ENCODE measurements at regions not wholly inside any gene's neighbourhood (a gene's known extent, or its start where the extent isn't known, plus 50 kb on each side); places are given as distances from the start of the nearest gene placed in this dataset.

DNA sequence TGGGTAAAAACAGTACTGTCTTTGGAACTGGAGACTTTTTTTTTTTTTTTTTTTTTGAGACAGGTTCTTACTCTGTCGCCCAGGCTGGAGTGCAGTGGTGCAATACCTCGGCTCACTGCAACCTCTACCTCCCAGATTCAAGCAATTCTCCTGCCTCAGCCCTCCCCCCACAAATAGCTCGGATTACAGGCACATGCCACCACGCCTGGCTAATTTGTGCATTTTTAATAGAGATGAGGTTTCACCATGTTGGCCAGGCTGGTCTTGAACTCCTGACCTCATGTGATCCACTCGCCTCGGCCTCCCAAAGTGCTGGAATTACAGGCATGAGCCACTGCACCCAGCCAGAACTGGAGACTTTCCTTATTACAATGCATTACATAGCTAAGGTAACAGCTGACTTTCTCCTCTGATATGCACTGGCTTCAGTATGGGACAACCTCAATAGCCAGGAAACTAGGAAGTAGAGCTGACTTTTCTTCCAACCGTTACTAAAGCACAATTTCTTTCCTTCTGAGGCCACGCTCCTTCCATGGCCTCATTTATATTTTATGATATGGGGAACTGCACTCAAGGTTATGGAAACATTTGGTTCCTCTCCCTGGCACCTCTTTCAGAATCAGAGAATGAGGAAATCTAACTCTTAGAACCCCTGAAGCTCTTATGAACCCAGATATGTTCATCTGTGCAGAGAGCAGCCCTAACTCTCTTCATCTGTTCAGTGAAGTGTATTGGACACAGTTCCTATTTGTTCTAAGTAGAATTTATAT is 53.5 kb upstream of the FAM9B start:
- no peak for DNase-seq

- DNase-seq, result no peak
These were observed 55.0 kb upstream of the FAM9B start for GRCh38 chrX:9088896-9089295.

- DNase-seq, result no peak
These were observed 56.8 kb upstream of the FAM9B start for GRCh38 chrX:9090766-9091165.

GRCh38 chrX:9091258-9091657 is 57.3 kb upstream of the FAM9B start:
- no peak for DNase-seq

DNA sequence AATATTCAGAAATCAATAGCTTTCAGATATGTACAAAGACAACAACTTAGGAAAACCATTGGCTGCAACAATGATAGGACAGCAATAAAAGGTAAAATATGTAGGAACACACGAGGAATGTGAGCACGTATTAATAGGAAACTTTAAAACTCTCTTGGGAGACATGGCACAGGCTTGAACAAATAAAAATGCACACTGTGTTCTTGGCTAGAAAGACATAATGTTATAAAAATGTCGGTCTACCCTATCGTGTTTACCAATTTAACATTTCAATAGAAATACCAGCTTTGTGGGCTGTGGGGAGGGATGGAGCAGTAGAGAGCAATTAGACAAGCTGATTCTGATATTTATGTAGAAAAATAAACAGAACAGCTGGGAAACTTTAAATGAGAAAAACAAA is 69.0 kb upstream of the FAM9B start:
- no peak for DNase-seq

GRCh38 chrX:9108054-9108453 is 74.1 kb upstream of the FAM9B start:
- no peak for DNase-seq

DNA sequence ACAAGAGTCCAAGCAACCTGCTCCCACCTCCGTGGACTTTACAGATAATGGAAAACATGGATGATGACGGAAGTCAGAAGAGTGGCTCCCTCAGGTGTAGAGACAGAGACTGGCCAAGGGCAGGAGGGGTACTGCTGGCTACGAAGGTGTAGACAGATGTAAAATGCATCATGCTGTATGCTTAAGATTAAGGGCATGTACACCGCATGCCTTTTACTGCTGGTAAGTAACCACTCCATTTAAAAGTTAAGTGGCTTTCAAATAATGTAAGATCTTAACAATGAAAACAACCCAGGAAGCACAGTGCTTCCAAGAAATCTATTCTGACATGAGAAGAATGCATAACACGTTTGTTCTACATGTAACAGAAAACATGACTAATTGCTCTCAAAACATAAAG is 76.9 kb upstream of the FAM9B start:
- DNase-seq, result no peak

GRCh38 chrX:9114245-9114644 is 80.3 kb upstream of the FAM9B start:
- DNase-seq, result no peak

GRCh38 chrX:9117851-9118250 is 83.9 kb upstream of the FAM9B start:
- DNase-seq, result no peak

- no peak for DNase-seq
These were observed 88.8 kb upstream of the FAM9B start for GRCh38 chrX:9122519-9123245.

- no peak for DNase-seq
These were observed 94.1 kb upstream of the FAM9B start for GRCh38 chrX:9127986-9128385.

DNA sequence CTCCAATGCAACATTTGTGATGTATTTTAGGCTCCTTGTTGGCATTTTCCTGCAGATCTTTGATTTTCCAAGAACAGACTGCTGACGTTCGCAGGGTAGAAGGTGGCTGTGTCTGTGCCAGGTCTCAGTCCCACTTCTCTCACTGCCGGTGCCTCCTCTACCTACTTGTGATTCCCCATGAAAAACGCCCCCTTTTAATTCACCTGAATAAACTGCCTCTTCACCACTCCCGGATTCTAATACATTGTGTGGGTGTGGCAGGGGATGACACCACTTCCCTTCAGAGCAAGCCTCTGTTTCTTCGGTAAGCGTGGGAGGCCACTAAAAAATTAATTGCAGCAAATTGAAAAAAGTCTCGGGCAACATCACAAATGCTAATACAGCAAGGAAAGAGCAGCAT is 96.1 kb upstream of the FAM9B start:
- no peak for DNase-seq

DNA sequence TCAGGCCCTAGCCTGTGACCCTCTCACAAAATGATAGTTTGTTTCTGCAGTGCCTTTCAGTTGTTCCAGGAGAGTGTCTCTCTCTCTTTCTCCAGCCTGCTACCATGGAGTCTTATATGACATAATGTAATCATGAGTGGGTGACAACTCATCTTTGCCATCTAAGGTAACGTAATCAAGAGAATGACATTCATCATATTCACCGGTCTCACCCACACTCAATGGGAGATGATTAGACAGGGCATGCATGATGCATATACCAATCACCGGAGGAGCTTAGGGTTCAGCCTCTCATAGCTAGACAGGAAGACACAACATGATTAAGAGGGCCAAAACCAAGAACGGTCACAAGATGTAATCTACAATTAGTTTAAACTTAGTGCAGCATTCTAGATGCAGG is 97.1 kb upstream of the FAM9B start:
- no peak for DNase-seq

- DNase-seq, result no peak
These were observed 98.2 kb upstream of the FAM9B start for GRCh38 chrX:9132036-9132638.

DNA sequence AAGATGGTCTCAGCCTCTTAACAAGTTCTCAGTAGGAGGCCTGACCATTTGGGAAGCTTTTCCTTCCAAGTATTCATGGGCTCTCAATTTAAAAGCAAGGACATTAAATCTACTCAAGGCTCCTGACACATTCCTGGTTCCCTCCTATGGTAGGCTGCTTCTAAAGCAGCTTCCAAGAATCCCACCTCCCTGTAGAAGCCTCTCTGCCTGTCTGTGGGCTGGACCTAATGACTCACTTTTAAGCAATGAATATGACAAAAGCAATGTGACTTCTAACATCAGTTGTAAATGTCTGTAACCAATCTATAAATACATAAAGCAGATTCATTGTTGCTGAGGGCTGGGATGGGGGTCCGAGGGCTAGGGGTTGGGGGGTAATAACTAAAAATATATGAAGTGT is 99.5 kb upstream of the FAM9B start:
- no peak for DNase-seq

- no peak for DNase-seq
These were observed 100.4 kb upstream of the FAM9B start for GRCh38 chrX:9134366-9134765.

GRCh38 chrX:9135901-9136510 is 102.1 kb upstream of the FAM9B start:
- DNase-seq, result no peak

DNA sequence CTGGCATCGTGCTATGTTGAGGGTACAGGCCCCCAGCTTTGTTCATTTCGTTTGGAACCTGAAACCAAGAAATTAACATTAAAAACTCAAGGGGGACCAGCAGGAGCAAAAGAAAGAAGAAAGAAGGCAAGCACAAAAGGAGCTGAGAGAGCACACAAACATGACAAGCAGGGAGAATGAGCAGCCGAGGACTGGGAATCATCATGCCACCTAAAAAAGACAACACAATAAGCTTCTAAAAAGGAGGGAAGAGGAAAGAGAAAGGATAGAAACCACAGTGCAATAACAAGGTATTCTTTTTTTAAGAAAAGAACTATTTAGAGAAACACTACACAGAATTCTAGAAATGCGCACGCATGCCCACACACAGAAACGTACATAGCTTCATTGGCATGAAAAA is 103.2 kb upstream of the FAM9B start:
- no peak for DNase-seq

- DNase-seq, result no peak
These were observed 107.6 kb upstream of the FAM9B start for GRCh38 chrX:9141496-9141895.

DNA sequence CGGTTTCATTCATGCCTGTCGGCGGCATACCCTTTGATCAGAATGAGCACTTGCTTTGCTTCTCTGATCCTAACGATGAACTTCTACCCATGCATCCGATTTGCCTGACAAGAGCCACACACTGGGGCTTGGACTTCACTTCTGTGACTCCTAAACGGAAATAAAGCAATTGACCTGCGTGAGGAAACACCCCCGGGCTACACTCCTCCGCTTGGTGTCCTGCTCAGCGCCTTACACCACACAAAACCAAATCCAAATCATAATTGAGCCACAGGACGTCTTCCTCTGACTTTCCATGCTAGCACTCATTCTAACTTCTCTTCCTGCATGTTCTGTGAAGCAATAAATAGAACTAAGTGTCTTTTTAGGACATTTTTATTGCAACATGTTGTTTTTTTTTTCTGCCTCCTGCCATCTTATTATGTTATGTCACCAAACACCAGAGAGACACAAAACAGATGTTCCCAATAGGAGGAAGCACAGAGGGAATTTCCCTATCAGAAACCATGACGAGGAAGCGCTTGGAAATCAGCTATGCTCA is 110.8 kb upstream of the FAM9B start:
- DNase-seq, result no peak

GRCh38 chrX:9146657-9147056 is 112.7 kb upstream of the FAM9B start:
- DNase-seq, result no peak

DNA sequence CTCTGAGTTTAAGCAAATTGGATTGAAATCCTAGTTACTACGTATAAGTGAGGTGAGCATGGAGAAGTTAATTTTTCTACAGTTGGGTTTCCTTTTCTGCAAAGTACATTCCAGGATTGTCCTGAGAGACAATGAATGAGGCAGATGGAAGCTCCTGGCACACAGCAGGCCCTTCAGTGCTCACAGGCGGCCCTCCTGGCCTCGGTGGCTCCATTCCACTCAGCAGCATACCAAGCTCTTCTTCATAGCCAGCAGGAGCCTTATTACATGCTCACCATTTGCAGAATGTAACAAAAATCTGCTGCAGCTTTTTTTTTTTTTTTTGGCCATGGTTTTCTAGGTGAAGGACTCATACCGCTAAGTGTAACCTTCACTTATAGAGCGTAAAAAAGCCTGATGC is 113.2 kb upstream of the FAM9B start:
- DNase-seq, result no peak

DNA sequence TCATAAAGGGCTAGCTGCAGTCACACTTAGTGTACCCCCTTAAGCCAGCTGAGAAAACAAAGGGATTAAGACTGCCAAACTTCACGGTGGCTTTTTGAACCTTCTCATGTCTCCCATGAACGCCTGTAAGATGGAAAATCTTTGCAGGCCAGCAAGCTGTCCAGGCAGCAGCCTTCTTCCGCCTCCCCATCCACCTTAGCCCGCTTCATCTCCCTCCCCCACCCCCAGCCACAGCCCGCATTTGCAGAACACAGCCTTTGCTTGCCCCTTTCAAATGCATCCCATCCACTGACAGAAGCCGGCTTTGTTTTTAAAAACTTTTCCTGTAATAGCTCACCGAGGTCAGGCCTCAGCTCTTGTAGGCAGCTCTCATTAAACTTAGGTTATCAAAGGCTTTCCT is 113.8 kb upstream of the FAM9B start:
- no peak for DNase-seq
